Mucosa of stomach (tissue), 1 donor: ENCODE measurements at regions not wholly inside any gene's neighbourhood (a gene's known extent, or its start where the extent isn't known, plus 50 kb on each side); places are given as distances from the start of the nearest gene placed in this dataset.

ENCODE experiments used
- H3K27me3 ChIP-seq: one replicate; pipeline ENCODE4 v1.7.0; 2013; ENCODE audit warnings: mild to moderate bottlenecking, low read length; ENCODE audit not compliant: control insufficient read depth, insufficient read depth
- H3K36me3 ChIP-seq: one replicate; pipeline ENCODE4 v1.7.0; 2013; ENCODE audit warnings: low read length; ENCODE audit not compliant: control insufficient read depth, insufficient read depth
- H3K4me1 ChIP-seq: one replicate; pipeline ENCODE4 v1.7.0; 2013; ENCODE audit warnings: mild to moderate bottlenecking, low read length; ENCODE audit not compliant: control insufficient read depth, insufficient read depth
- H3K4me3 ChIP-seq: one replicate; pipeline ENCODE4 v1.7.0; 2013; ENCODE audit warnings: low read length
- H3K9ac ChIP-seq: one replicate; pipeline ENCODE4 v1.7.0; 2013; ENCODE audit warnings: mild to moderate bottlenecking, low read length, moderate library complexity
- H3K9me3 ChIP-seq: one replicate; pipeline ENCODE4 v1.7.0; 2013; ENCODE audit warnings: mild to moderate bottlenecking, low read length, moderate library complexity; ENCODE audit not compliant: control insufficient read depth
- donor health status: Pancreatic carcinoma.

DNA sequence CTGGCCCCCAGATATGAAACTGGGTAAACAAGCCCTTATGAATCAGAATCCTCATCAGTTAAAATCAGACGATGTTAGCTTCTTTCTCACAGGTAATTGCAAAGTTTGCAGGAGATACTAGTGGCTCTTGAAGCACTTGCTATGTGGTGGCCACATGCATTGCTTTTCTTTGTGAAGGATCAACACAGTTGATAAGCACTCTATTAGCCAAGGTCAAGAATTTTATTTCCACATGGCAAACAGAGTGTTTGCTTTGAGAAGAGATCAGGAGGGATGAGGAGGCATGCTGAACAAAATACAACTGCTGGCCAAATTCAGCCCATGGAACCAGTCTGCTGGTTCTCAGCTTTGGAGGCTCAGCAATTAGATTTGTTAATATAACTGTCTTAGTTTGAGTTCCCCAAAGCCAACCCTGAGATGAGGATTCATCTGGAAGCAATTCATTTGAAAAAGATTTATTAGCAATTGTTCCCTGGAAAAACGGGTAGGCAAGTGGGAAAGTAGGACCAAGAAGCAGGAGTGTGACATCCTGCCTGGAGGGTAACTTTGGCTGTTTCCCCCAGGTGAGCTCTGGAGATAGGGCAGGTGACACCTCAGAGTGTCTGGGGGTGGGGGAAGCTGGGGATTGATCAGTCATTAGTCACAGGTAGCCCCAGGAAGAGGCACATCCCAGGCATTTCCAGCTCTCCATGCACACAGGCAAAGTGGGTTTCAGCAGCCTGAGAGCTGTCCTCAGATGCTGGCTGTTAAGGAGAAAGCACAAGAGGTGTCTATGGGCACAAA lies 180.3 kb downstream of the ABHD5 start:
- Histone ChIP-seq H3K4me3 (no peak overlapping the region), H3K9ac (no peak overlapping the region), H3K36me3 (no peaks in the 10 kb centered on the region), H3K27me3 (no peaks in the 10 kb centered on the region), H3K4me1 (peaks cover 10% of the 10 kb centered on the region), H3K9me3 (no peaks in the 10 kb centered on the region)

- H3K36me3 ChIP-seq: no peaks in the 10 kb centered on the region
Observed at GRCh38 chr3:43871627-43872245, 181.0 kb downstream of the ABHD5 start.

DNA sequence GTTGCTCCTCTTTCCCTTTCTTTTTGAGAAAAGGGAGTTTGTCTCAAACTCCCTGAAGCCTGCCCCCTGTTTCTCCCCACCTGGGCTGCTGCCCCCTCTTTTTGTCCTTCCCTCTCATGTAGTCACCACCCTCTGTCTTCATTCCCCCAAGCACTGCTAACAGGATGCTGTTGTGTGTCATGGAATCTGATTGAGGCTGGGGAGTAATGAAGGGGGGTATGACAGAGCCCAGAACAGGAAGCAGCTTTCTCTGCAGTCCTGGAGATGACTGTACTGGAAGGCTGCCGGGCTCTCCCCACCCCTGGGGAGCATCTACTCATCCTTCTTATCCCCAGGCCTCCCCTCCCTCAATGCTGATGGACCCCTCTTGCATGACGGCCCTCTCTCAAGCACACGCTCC lies 181.6 kb downstream of the ABHD5 start:
- no peak overlapping the region for H3K9ac ChIP-seq
- H3K36me3 ChIP-seq: no peaks in the 10 kb centered on the region
- H3K9me3 ChIP-seq: no peaks in the 10 kb centered on the region
- no peak overlapping the region for H3K4me3 ChIP-seq
- H3K4me1 ChIP-seq: no peaks in the 10 kb centered on the region
- no peaks in the 10 kb centered on the region for H3K27me3 ChIP-seq

More at GRCh38 chr3:43871627-43872245, 181.0 kb downstream of the ABHD5 start:
- Histone ChIP-seq H3K9ac (no peak overlapping the region), H3K9me3 (no peaks in the 10 kb centered on the region), H3K4me3 (no peak overlapping the region), H3K27me3 (no peaks in the 10 kb centered on the region), H3K4me1 (peaks cover 3% of the 10 kb centered on the region)

GRCh38 chr3:43872901-43873300 lies 182.2 kb downstream of the ABHD5 start:
- no peaks in the 10 kb centered on the region for H3K4me1 ChIP-seq
- no peaks in the 10 kb centered on the region for H3K27me3 ChIP-seq
- no peaks in the 10 kb centered on the region for H3K36me3 ChIP-seq
- H3K9me3 ChIP-seq: no peaks in the 10 kb centered on the region
- H3K9ac ChIP-seq: no peak overlapping the region
- H3K4me3 ChIP-seq: no peak overlapping the region

DNA sequence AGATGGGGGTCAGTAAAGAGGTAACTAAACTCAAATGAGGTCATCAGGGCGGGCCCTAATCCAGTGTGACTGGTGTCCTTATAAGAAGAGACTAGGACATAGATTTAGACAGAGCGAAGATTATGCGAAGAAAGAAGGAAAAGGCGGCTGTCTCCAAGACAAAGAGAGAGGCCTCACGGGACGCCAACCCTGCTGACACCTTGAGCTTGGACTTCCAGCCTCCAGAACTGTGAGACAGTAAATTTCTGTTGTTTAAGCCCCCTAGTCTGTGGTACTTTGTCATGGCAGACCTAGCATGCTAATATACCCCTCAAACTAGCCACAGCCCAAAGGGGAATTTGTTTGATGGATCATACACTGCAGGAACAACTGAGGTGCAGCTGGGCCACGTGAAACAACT lies 183.0 kb downstream of the ABHD5 start:
- no peaks in the 10 kb centered on the region for H3K9me3 ChIP-seq
- no peaks in the 10 kb centered on the region for H3K4me1 ChIP-seq
- no peaks in the 10 kb centered on the region for H3K36me3 ChIP-seq
- no peak overlapping the region for H3K9ac ChIP-seq
- H3K4me3 ChIP-seq: no peak overlapping the region
- no peaks in the 10 kb centered on the region for H3K27me3 ChIP-seq

DNA sequence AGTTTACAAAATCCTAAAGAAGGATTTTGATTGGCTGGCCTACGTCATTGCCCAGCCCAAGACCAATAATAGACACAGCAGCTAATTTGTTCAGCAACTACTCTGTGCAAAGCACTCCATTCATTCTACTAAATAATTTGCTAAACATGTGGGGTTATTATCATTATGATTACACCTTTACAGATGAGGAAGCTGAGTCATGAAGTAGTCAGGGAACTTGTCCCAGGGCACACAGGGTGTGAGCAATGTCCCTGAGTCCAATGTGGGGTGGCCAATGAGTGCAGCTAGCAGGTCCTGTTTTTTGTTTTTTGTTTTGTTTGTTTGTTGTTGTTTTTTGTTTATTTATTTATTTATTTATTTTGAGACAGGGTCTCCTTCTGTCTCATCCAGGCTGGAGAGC lies 183.6 kb downstream of the ABHD5 start:
- Histone ChIP-seq H3K9me3 (no peaks in the 10 kb centered on the region), H3K27me3 (no peaks in the 10 kb centered on the region), H3K9ac (no peak overlapping the region), H3K4me1 (no peaks in the 10 kb centered on the region), H3K4me3 (no peak overlapping the region), H3K36me3 (no peaks in the 10 kb centered on the region)

GRCh38 chr3:43874731-43875130 lies 184.0 kb downstream of the ABHD5 start:
- H3K9ac ChIP-seq: no peak overlapping the region
- H3K9me3 ChIP-seq: no peaks in the 10 kb centered on the region
- no peaks in the 10 kb centered on the region for H3K27me3 ChIP-seq

DNA sequence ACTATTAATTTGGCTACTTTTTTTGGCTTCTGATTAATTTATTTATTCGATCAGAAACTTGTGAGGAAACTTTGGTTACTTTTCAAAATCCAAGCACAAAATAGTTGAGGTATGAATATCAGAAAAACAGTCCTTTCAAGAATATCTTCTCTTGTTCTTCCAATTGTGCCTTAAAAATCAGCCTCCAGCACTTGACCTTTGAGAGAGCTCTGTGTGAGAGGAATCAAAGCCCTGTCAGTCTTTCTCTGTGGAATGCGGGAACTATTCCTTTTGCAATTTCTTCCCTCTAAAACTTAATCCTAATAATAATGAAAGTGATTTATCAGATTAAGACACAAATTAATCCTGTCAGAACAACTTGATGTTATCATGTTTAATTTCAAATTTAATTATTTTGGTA lies 185.9 kb downstream of the ABHD5 start:
- no peak overlapping the region for H3K9ac ChIP-seq
- no peaks in the 10 kb centered on the region for H3K27me3 ChIP-seq
- H3K36me3 ChIP-seq: no peaks in the 10 kb centered on the region
- H3K4me3 ChIP-seq: no peak overlapping the region
- H3K9me3 ChIP-seq: no peaks in the 10 kb centered on the region
- H3K4me1 ChIP-seq: no peaks in the 10 kb centered on the region

More at GRCh38 chr3:43874731-43875130, 184.0 kb downstream of the ABHD5 start:
- no peak overlapping the region for H3K4me3 ChIP-seq
- H3K4me1 ChIP-seq: no peaks in the 10 kb centered on the region
- H3K36me3 ChIP-seq: no peaks in the 10 kb centered on the region

DNA sequence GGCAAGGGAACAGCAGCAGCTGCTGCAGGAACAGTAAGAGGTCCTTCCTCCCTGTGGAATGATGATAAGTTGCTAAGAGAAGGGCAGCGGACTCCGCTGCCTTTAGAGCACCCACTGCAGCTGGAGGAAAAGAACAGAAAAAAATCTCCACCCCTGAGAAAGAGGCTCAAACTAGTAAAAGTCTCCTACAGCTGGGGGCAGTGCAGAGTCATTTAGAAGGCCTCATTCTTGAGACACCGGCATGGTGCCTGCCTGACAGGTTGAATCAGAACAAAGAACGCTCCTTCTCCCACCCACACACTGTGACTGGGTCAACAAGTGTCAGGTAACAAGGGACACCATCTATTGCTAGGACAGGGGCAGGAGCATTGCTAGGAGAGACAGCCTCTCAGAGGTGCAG lies 188.4 kb downstream of the ABHD5 start:
- H3K4me1 ChIP-seq: peaks cover 5% of the 10 kb centered on the region
- H3K36me3 ChIP-seq: no peaks in the 10 kb centered on the region
- no peak overlapping the region for H3K4me3 ChIP-seq
- H3K27me3 ChIP-seq: no peaks in the 10 kb centered on the region
- no peaks in the 10 kb centered on the region for H3K9me3 ChIP-seq
- no peak overlapping the region for H3K9ac ChIP-seq

DNA sequence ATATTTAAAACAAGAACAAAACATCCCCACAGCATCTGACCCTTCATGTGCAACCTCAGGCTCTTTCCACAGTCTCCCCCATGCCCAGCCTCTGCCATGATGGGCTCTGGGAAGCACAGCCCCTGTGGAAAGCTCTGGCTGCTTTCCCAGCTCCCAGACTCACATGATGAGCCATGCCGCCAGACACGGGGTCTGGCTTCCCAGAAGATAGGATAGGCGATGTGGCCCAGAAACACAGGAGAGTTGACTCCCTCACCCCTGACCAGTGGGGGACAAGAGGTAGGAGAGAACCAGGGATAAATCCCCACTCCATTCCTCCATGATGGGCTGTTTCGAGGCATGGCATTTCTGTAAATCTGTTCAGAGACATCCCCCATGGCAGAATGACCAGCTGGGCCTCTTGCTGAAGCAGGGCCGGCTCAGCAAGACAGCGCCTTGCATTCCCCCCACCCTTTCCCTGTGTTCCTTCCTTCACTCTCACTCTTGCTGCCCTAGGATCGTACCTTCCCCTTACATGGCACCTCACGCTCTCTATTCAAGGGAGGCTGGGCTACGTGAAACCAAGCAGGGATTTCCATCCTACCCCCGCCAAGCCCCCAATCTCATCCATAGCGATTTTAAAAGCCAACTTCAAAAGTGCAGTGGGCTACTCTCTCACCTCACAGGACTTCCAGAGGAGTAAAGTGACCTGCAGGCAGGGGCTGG lies 192.4 kb downstream of the ABHD5 start:
- H3K9me3 ChIP-seq: no peaks in the 10 kb centered on the region
- H3K4me3 ChIP-seq: no peak overlapping the region
- no peak overlapping the region for H3K9ac ChIP-seq
- peaks cover 10% of the 10 kb centered on the region for H3K4me1 ChIP-seq
- H3K27me3 ChIP-seq: no peaks in the 10 kb centered on the region
- H3K36me3 ChIP-seq: no peaks in the 10 kb centered on the region

DNA sequence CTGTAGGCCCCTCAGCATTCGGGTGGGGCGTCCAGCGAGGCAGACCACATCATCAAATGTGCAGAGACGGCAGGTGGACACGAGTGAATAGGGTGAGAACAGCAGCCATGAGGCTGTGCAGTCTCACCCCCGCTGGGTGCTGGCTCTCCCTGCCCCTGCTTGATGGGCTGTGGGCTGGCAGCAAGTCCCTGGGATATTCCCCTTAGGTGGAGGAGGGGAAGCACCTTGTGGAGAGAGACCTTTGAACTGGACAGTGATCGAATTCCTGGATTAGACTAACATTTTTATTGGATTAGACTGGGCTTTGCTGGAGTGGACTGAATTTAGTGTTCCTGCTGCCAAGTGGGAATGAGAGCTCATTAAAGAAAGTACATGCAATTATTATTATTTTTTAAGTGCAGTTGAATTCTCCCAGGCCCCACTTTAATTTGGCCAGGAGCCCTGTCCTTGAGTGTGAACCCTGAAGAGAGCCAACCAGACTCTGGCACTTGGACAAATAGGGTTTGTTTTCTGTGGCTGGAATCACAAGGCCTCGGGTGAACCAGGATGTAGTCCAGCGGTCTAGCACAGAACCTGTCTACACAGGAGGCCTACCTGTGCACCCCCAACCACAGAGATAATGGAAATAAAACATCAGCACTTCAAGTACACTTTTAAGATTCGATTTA lies 193.1 kb downstream of the ABHD5 start:
- Histone ChIP-seq H3K4me3 (no peak overlapping the region), H3K27me3 (no peaks in the 10 kb centered on the region), H3K4me1 (peaks cover 10% of the 10 kb centered on the region), H3K9me3 (no peaks in the 10 kb centered on the region), H3K9ac (no peak overlapping the region), H3K36me3 (no peaks in the 10 kb centered on the region)

DNA sequence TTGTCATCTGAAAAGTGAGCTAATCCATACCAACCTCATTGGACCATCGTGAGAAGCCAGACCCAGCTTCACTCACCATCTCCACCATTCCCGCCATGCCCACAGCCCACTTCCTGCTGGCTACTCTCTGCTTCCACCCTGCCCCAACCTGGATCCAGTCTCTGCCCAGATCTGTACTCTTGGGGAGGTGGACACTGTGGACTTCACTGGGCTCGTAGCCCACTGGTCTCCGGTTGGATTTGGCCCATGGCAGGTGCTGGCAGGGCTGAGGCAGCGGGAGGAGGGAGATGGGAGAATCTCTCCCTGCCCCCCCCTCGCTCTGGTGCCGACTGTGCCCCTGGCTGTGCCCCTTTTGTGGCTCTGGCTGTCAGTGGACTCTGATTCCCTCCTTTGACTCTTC lies 193.8 kb downstream of the ABHD5 start:
- H3K9ac ChIP-seq: no peak overlapping the region

More for the DNA sequence above, 193.8 kb downstream of the ABHD5 start:
- Histone ChIP-seq H3K4me1 (peaks cover 10% of the 10 kb centered on the region), H3K36me3 (no peaks in the 10 kb centered on the region), H3K4me3 (no peak overlapping the region), H3K9me3 (no peaks in the 10 kb centered on the region), H3K27me3 (no peaks in the 10 kb centered on the region)
